GM12891 (cell line): ENCODE measurements at regions not wholly inside any gene's neighbourhood (a gene's known extent, or its start where the extent isn't known, plus 50 kb on each side); places are given as distances from the start of the nearest gene placed in this dataset.

Experiments
- DNase-seq: peaks from one replicate; pipeline ENCODE4 v3.0.0; 2011; ENCODE audit warnings: low spot score; ENCODE audit not compliant: insufficient read length
- FAIRE-seq: peaks from 2 replicates; lab custom pipeline; 2011; peaks lifted over from hg19 to GRCh38; lab: Jason Lieb, UNC
- PAX5 ChIP-seq: IDR thresholded peaks from 2 replicates; pipeline ENCODE4 v1.6.1; 2011; ENCODE audit warnings: low read length, moderate library complexity, mild to moderate bottlenecking; ENCODE audit not compliant: insufficient read depth, severe bottlenecking
- POLR2A ChIP-seq: IDR thresholded peaks from 2 replicates; pipeline ENCODE4 v1.6.1; 2011; ENCODE audit warnings: low read depth, low read length, control low read depth
- POLR2AphosphoS5 ChIP-seq: IDR thresholded peaks from 2 replicates; pipeline ENCODE4 v1.6.1; 2011; ENCODE audit warnings: low read depth, low read length, control low read depth
- POU2F2 ChIP-seq: IDR thresholded peaks from 2 replicates; pipeline ENCODE4 v1.6.1; 2011; ENCODE audit warnings: low read depth, mild to moderate bottlenecking, control low read depth, low read length, moderate library complexity
- SPI1 ChIP-seq: IDR thresholded peaks from 2 replicates; pipeline ENCODE4 v1.6.1; 2011; ENCODE audit warnings: low read depth, low read length, control low read depth
- TAF1 ChIP-seq: IDR thresholded peaks from 2 replicates; pipeline ENCODE4 v1.6.1; 2011; ENCODE audit warnings: low read depth, low read length, control low read depth

GRCh38 chr2:165033402-165033801 is 78.1 kb upstream of the SLC38A11 start:
- TF ChIP-seq SPI1 (no peak), POU2F2 (no peak), POLR2A (no peak), PAX5 (no peak), TAF1 (no peak), POLR2AphosphoS5 (no peak)
- no peak for DNase-seq
- no peak for FAIRE-seq

- no peak for FAIRE-seq
- TF ChIP-seq SPI1: no peak
- TF ChIP-seq TAF1: no peak
- DNase-seq: no peak
These were observed 77.2 kb upstream of the SLC38A11 start for GRCh38 chr2:165032559-165032958.

GRCh38 chr2:165024199-165024598 is 68.9 kb upstream of the SLC38A11 start:
- TF ChIP-seq PAX5 (no peak), POU2F2 (no peak), POLR2A (no peak), SPI1 (no peak), TAF1 (no peak), POLR2AphosphoS5 (no peak)
- DNase-seq (no peak), FAIRE-seq (no peak)

- no peak for FAIRE-seq
- DNase-seq: no peak
- TF ChIP-seq POLR2A (no peak), POLR2AphosphoS5 (no peak), SPI1 (no peak), POU2F2 (no peak), TAF1 (no peak), PAX5 (no peak)
These were observed 67.5 kb upstream of the SLC38A11 start for GRCh38 chr2:165022781-165023180.

- DNase-seq (no peak), FAIRE-seq (no peak)
- no peak for TF ChIP-seq TAF1
- no peak for TF ChIP-seq POLR2AphosphoS5
- no peak for TF ChIP-seq POLR2A
- TF ChIP-seq POU2F2: no peak
- no peak for TF ChIP-seq SPI1
- no peak for TF ChIP-seq PAX5
These were observed 62.8 kb upstream of the SLC38A11 start for GRCh38 chr2:165017966-165018596.

- DNase-seq (peak; percentile 16), FAIRE-seq (no peak)
- TF ChIP-seq SPI1 (no peak), POU2F2 (no peak), PAX5 (no peak), POLR2A (no peak)
These were observed 61.6 kb upstream of the SLC38A11 start for GRCh38 chr2:165016772-165017411.

GRCh38 chr2:165015052-165015642 is 59.8 kb upstream of the SLC38A11 start:
- TF ChIP-seq SPI1 (no peak), POLR2A (no peak), PAX5 (no peak), TAF1 (no peak), POLR2AphosphoS5 (no peak), POU2F2 (no peak)
- FAIRE-seq (peak; percentile 60), DNase-seq (peak; percentile 14)

GRCh38 chr2:165013944-165014619 is 58.8 kb upstream of the SLC38A11 start:
- TF ChIP-seq SPI1: peak; percentile 68
- no peak for TF ChIP-seq POLR2A
- DNase-seq (no peak), FAIRE-seq (no peak)

GRCh38 chr2:165011199-165011598 is 55.9 kb upstream of the SLC38A11 start:
- FAIRE-seq (no peak), DNase-seq (no peak)
- TF ChIP-seq TAF1: no peak
- no peak for TF ChIP-seq PAX5
- no peak for TF ChIP-seq POLR2A
- no peak for TF ChIP-seq SPI1
- no peak for TF ChIP-seq POLR2AphosphoS5
- no peak for TF ChIP-seq POU2F2
